SH-SY5Y (cell line): ENCODE measurements at regions not wholly inside any gene's neighbourhood (a gene's known extent, or its start where the extent isn't known, plus 50 kb on each side); places are given as distances from the start of the nearest gene placed in this dataset.

Source experiments
- GATA2 ChIP-seq: IDR thresholded peaks from 2 replicates; pipeline ENCODE4 v1.6.1; 2011; ENCODE audit warnings: mild to moderate bottlenecking, low read depth, low read length
- GATA3 ChIP-seq: IDR thresholded peaks from 2 replicates; pipeline ENCODE4 v1.6.1; 2011; ENCODE audit warnings: low read depth, mild to moderate bottlenecking, low read length, moderate library complexity

GRCh38 chr2:117217145-117217544, 597.3 kb upstream of the DDX18 start:
- no peak for TF ChIP-seq GATA2
- TF ChIP-seq GATA3 = no peak
